Fibroblast of villous mesenchyme (primary cell): ENCODE measurements at regions not wholly inside any gene's neighbourhood (a gene's known extent, or its start where the extent isn't known, plus 50 kb on each side); places are given as distances from the start of the nearest gene placed in this dataset.
"Not testable (repeated sequence)": the region's sequence is repeated elsewhere in the genome, so short reads cannot be mapped to it uniquely, and the experiment has no call there.

ENCODE experiments used
- DNase-seq: peaks from one replicate; pipeline ENCODE4 v3.0.0-alpha.2; 2010; ENCODE audit warnings: low read depth
- H3K4me3 ChIP-seq: 2 replicates; pipeline ENCODE4 v1.5.1; 2011; ENCODE audit warnings: low read depth, mild to moderate bottlenecking, low read length
- TF ChIP-seq, protein P1 (sequence below): IDR thresholded peaks from 2 replicates; pipeline ENCODE4 v1.5.1; 2012; ENCODE audit warnings: low read depth, mild to moderate bottlenecking, low read length; ENCODE audit not compliant: insufficient read depth

DNA sequence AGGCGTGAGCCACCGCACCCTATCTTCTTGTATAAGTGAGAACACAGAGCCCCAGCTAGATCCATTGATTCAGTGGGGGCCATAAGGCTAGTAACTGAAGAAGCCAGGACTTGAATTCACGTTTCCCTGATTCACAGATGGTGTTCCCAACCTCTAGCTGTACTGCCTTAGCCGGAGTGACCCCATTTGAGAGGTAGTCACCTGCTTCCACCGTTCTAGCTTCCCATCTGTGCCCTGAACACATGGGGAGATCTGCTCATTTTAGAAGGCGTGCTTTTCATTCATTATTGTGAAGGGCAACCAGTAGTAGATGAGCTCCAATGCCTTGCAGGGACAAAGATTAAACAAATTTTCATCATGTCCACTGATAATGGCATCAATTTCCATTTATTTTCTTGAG lies 365.7 kb upstream of the TPM1 start:
- TF ChIP-seq, protein P1, sequence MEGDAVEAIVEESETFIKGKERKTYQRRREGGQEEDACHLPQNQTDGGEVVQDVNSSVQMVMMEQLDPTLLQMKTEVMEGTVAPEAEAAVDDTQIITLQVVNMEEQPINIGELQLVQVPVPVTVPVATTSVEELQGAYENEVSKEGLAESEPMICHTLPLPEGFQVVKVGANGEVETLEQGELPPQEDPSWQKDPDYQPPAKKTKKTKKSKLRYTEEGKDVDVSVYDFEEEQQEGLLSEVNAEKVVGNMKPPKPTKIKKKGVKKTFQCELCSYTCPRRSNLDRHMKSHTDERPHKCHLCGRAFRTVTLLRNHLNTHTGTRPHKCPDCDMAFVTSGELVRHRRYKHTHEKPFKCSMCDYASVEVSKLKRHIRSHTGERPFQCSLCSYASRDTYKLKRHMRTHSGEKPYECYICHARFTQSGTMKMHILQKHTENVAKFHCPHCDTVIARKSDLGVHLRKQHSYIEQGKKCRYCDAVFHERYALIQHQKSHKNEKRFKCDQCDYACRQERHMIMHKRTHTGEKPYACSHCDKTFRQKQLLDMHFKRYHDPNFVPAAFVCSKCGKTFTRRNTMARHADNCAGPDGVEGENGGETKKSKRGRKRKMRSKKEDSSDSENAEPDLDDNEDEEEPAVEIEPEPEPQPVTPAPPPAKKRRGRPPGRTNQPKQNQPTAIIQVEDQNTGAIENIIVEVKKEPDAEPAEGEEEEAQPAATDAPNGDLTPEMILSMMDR: no peak
- no peak for DNase-seq
- H3K4me3 ChIP-seq: no peak overlapping the region

DNA sequence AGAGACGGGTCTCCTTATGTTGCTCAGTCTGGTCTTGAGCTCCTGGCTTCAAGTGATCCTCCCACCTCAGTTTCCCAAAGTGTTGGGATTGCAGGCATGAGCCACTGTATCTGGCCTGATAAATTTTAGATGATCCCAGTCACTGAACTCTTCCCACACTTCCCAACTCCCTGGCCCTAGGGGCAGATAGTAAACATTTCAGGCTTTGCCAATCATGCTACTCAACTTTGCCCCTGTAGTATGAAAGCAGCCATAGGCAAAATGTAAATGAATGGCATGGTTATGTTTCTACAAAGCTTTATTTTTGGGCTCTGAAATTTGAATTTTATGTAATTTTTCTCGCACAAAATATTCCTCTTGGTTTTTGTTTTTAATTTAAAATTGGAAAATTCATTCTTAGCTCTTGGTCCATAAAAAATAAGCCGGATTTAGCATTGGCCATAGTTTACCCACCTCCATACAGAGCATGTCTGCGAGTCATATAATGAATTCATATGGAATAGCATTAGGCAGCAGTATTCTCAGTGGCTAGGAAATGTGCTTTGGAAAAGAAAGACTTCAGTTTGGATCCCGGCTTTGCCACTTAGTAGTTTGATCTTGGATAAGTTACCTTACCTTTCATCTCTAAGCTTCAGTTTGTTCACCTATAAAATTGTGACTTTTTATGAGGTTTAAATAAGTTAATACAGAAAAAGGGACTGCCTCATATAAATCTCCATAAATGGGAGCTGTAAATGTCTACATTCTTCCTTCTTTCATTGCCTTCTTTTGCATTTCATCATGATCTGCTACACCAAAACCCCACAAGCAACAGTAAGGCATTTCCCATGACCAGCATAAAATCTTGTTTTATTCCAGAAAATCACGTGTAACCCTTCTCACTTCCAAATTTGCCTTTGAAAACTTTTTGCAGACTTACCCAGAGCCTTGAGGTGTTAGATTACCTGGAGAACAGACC lies 360.3 kb upstream of the TPM1 start:
- DNase-seq: no peak
- no peak overlapping the region for H3K4me3 ChIP-seq
- TF ChIP-seq, protein P1: no peak

DNA sequence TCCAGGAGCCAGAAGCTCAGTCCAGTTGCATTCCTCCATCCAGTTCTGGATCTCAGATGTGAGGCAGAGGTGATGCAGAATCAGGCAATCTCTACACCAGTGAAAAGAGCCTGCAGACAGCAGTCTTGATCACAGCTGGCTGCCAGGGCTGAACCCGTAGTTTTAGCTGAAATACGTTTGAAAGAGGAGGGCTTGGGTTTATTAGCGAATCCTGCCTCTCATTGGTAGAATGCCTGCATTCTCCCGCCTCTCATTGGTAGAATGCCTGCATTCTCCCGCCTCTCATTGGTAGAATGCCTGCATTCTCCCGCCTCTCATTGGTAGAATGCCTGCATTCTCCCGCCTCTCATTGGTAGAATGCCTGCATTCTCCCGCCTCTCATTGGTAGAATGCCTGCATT lies 359.4 kb upstream of the TPM1 start:
- not testable (repeated sequence) for H3K4me3 ChIP-seq, DNase-seq

DNA sequence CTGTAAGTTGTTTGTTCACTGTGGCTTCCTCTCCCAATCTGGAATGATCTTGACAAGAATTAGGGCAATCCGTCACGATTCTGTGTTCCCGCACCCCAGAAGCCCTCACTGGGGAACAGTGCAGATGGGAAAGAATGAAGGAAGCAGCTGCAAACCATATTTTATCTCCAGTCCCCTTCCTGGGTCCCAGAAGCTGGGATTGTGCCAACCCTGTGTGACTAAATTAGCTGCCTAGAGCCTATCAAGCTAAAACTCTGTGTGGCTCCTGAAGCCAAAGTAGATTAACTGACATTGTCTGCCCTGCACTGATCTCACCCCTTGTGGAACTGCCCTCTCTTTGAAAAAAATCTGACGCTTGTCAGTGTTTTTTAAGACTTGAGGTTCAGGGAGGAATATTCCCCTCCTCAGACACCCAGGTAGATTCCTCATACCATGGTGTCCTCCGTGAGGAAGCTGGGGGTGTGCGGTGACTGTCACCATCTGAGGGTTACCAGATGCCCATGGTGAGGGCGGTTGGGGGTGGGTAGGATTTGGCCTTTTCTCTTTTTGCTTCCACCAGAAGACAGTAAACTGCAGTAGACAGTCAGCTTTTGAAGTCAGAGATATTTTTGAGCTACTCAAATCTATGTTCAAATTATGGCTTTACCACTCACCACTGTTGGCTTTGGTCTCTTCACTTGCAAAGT lies 358.3 kb upstream of the TPM1 start:
- DNase-seq: no peak
- H3K4me3 ChIP-seq: no peak overlapping the region
- TF ChIP-seq, protein P1: no peak

DNA sequence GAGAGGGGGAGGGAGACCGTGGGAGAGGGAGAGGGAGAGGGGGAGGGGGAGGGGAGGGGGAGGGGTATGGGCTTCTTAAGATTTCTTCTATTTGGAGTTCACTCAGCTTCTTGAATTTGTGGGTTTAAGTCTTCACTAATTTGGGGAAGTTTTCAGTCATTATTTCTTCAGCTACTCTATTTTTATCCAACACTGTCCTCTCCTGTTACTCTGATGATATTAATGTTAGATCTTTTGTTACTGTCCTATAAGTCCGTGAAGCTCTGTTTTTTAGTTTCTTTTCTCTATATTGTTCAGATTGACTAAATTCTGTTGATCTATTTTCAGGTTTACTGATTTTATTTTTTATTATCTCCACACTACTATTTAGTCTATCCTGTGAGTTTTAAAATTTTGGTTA lies 351.5 kb upstream of the TPM1 start:
- TF ChIP-seq, protein P1: no peak
- DNase-seq: no peak

DNA sequence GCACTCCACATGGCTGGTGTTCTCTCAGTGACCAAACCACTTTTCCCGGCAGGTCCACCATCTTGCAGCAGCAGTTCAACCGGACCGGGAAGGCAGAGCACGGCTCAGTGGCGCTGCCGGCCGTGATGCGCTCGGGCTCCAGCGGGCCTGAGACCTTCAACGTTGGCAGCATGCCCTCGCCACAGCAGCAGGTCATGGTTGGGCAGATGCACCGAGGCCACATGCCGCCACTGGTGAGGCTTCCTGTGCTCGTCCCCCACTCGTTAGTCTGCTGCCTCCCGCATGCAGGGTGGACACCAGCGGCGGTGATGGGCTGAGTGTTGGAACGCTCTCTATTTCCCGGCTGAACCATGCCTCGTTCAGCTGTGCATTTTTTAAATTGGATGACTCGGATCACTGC lies 344.9 kb upstream of the TPM1 start:
- H3K4me3 ChIP-seq: no peak overlapping the region
- TF ChIP-seq, protein P1: no peak
- DNase-seq: no peak

More for the DNA sequence above, 351.5 kb upstream of the TPM1 start:
- no peak overlapping the region for H3K4me3 ChIP-seq

DNA sequence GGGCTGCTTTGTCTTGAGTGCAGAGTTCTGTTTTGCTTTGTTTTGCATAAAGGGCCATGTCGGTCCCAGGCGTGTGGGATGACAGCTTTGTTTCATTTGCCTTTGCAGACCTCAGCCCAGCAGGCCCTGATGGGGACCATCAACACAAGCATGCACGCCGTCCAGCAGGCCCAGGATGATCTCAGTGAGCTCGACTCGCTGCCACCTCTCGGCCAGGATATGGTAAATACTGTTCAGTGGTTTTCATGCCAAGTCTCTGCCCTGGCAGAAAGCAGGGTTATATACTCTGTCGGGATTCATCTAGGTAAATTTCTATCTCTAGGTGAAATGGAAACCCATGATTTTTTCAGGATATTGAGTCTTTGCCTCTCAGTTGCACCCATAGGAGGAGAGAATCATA lies 343.9 kb upstream of the TPM1 start:
- no peak overlapping the region for H3K4me3 ChIP-seq
- DNase-seq: no peak
- TF ChIP-seq, protein P1: no peak
